H9 (cell line): ENCODE measurements at regions not wholly inside any gene's neighbourhood (a gene's known extent, or its start where the extent isn't known, plus 50 kb on each side); places are given as distances from the start of the nearest gene placed in this dataset.

Experiments used
- DNase-seq: peaks from one replicate; pipeline ENCODE4 v3.0.0-alpha.2; 2017
- H2AFZ ChIP-seq: one replicate; pipeline ENCODE4 v1.6.1; 2013; ENCODE audit warnings: mild to moderate bottlenecking, low read length, control low read depth, moderate library complexity
- H2AK5ac ChIP-seq: 2 replicates; pipeline ENCODE4 v1.6.1; 2013; ENCODE audit warnings: low read length, control low read depth, mixed read lengths; ENCODE audit not compliant: insufficient read length
- H2BK120ac ChIP-seq: one replicate; pipeline ENCODE4 v1.6.1; 2013; ENCODE audit warnings: low read depth, mild to moderate bottlenecking, low read length, control low read depth, inconsistent platforms; ENCODE audit not compliant: poor library complexity, severe bottlenecking
- H2BK12ac ChIP-seq: 2 replicates; pipeline ENCODE4 v1.6.1; 2013; ENCODE audit warnings: low read length, control low read depth, mixed read lengths, low read depth; ENCODE audit not compliant: insufficient read length
- H2BK15ac ChIP-seq: 2 replicates; pipeline ENCODE4 v1.6.1; 2013; ENCODE audit warnings: low read depth, low read length, control low read depth
- H2BK20ac ChIP-seq: one replicate; pipeline ENCODE4 v1.6.1; 2013; ENCODE audit warnings: low read depth, mild to moderate bottlenecking, low read length, control low read depth, inconsistent platforms; ENCODE audit not compliant: poor library complexity, severe bottlenecking
- H2BK5ac ChIP-seq: 2 replicates; pipeline ENCODE4 v1.6.1; 2013; ENCODE audit warnings: low read length, control low read depth, mixed read lengths; ENCODE audit not compliant: insufficient read length
- H3K14ac ChIP-seq: 2 replicates; pipeline ENCODE4 v1.6.1; 2013; ENCODE audit warnings: low read length, control low read depth; ENCODE audit not compliant: insufficient read depth
- H3K18ac ChIP-seq: 2 replicates; pipeline ENCODE4 v1.6.1; 2013; ENCODE audit warnings: low read depth, mild to moderate bottlenecking, mixed read lengths, low read length, control low read depth; ENCODE audit not compliant: insufficient read length
- H3K23ac ChIP-seq: 2 replicates; pipeline ENCODE4 v1.6.1; 2013; ENCODE audit warnings: low read length, control low read depth, mixed read lengths, low read depth; ENCODE audit not compliant: insufficient read length
- H3K23me2 ChIP-seq: 2 replicates; pipeline ENCODE4 v1.6.1; 2013; ENCODE audit warnings: low read depth, mild to moderate bottlenecking, mixed read lengths, low read length, control low read depth; ENCODE audit not compliant: insufficient read length, poor library complexity, severe bottlenecking
- H3K27ac ChIP-seq: 2 replicates; pipeline ENCODE4 v1.5.1; 2013; ENCODE audit warnings: low read length, control low read depth, mixed read lengths, low read depth; ENCODE audit not compliant: insufficient read length
- H3K27me3 ChIP-seq: 2 replicates; pipeline ENCODE4 v1.6.1; 2013; ENCODE audit warnings: low read length, control low read depth, inconsistent platforms; ENCODE audit not compliant: insufficient read depth
- H3K4ac ChIP-seq: 2 replicates; pipeline ENCODE4 v1.6.1; 2013; ENCODE audit warnings: low read depth, mild to moderate bottlenecking, control low read depth, inconsistent platforms, low read length, moderate library complexity
- H3K4me1 ChIP-seq: 2 replicates; pipeline ENCODE4 v1.6.1; 2013; ENCODE audit warnings: low read length, control low read depth, inconsistent platforms; ENCODE audit not compliant: insufficient read depth
- H3K4me2 ChIP-seq: 2 replicates; pipeline ENCODE4 v1.6.1; 2013; ENCODE audit warnings: low read length, control low read depth, mixed read lengths; ENCODE audit not compliant: insufficient read length, insufficient read depth
- H3K56ac ChIP-seq: 2 replicates; pipeline ENCODE4 v1.6.1; 2013; ENCODE audit warnings: low read depth, mild to moderate bottlenecking, mixed read lengths, low read length, control low read depth; ENCODE audit not compliant: insufficient read length
- H3K79me1 ChIP-seq: 2 replicates; pipeline ENCODE4 v1.6.1; 2013; ENCODE audit warnings: low read depth, mild to moderate bottlenecking, moderate library complexity, low read length, control low read depth, inconsistent platforms; ENCODE audit not compliant: insufficient read depth, poor library complexity, severe bottlenecking
- H3K79me2 ChIP-seq: 2 replicates; pipeline ENCODE4 v1.6.1; 2013; ENCODE audit warnings: low read length, control low read depth, inconsistent platforms; ENCODE audit not compliant: insufficient read depth
- H3K9ac ChIP-seq: 2 replicates; pipeline ENCODE4 v1.6.1; 2013; ENCODE audit warnings: low read length, control low read depth, mixed read lengths; ENCODE audit not compliant: insufficient read length; ENCODE audit errors: extremely low read depth
- H3K9me3 ChIP-seq: one replicate; pipeline ENCODE4 v1.6.1; 2013; ENCODE audit warnings: low read depth, low read length, inconsistent platforms; ENCODE audit not compliant: control insufficient read depth
- H3T11ph ChIP-seq: one replicate; pipeline ENCODE4 v1.6.1; 2013; ENCODE audit warnings: mild to moderate bottlenecking, low read length, control low read depth, inconsistent platforms
- H4K20me1 ChIP-seq: one replicate; pipeline ENCODE4 v1.6.1; 2013; ENCODE audit not compliant: control insufficient read depth, insufficient read length, insufficient read depth
- H4K5ac ChIP-seq: 2 replicates; pipeline ENCODE4 v1.6.1; 2013; ENCODE audit warnings: low read depth, mild to moderate bottlenecking, mixed read lengths, low read length, control low read depth; ENCODE audit not compliant: insufficient read length
- H4K8ac ChIP-seq: replicated peaks from 2 replicates; pipeline ENCODE4 v1.6.1; 2013; ENCODE audit warnings: low read length, control low read depth, mixed read lengths, low read depth; ENCODE audit not compliant: insufficient read length
- H4K91ac ChIP-seq: 2 replicates; pipeline ENCODE4 v1.6.1; 2013; ENCODE audit warnings: low read depth, mild to moderate bottlenecking, moderate library complexity, mixed read lengths, low read length, control low read depth; ENCODE audit not compliant: insufficient read length
- H3K27ac Mint-ChIP-seq, 3 experiments: 2 replicates in 2 of 3; 3 replicates in 1 of 3; pipeline ENCODE4 v1.8.0; 2020 to 2021; ENCODE audit warnings: mixed read lengths in 3 of 3, mild to moderate bottlenecking in 1 of 3, moderate library complexity in 1 of 3
- H3K27me3 Mint-ChIP-seq: 2 replicates; pipeline ENCODE4 v1.8.0; 2021; ENCODE audit warnings: low read depth, mild to moderate bottlenecking, moderate library complexity, mixed read lengths
- H3K36me3 Mint-ChIP-seq, 3 experiments: 2 replicates in 2 of 3; 3 replicates in 1 of 3; pipeline ENCODE4 v1.8.0; 2020 to 2021; ENCODE audit warnings: low read depth in 3 of 3, mixed read lengths in 3 of 3; ENCODE audit not compliant: insufficient read depth in 1 of 3
- H3K4me1 Mint-ChIP-seq, 2 experiments: 2 replicates each; pipeline ENCODE4 v1.8.0; 2020; ENCODE audit warnings: mixed read lengths in 2 of 2
- H3K4me3 Mint-ChIP-seq, 2 experiments: 2 replicates in 1 of 2; 3 replicates in 1 of 2; pipeline ENCODE4 v1.8.0; 2020 to 2021; ENCODE audit warnings: mild to moderate bottlenecking in 2 of 2, mixed read lengths in 2 of 2, moderate library complexity in 1 of 2
- H3K9me3 Mint-ChIP-seq, 2 experiments: 2 replicates in 1 of 2; 3 replicates in 1 of 2; pipeline ENCODE4 v1.8.0; 2020; ENCODE audit warnings: mild to moderate bottlenecking in 2 of 2, mixed read lengths in 2 of 2, moderate library complexity in 1 of 2
- WGBS: extraction: QIAGEN DNeasy Blood & Tissue Kit; methylation state at CpG from one replicate; pipeline ENCODE4 v1.1.7; 2013; ENCODE audit warnings: missing lambda C conversion rate, low lambda C conversion rate, mixed read lengths; ENCODE audit not compliant: insufficient read length; ENCODE audit errors: extremely low coverage; 5-methylcytosine and 5-hydroxymethylcytosine counted together
- TF ChIP-seq, protein P1 (sequence below): fragments of 200-600 bp; sonication (generic); conservative IDR thresholded peaks from 3 replicates; pipeline ENCODE4 v1.8.0; 2021; ENCODE audit warnings: antibody characterized with exemption, mild to moderate bottlenecking

GRCh38 chr2:199207011-199207410 is 250.7 kb downstream of the SATB2 start:
- Histone ChIP-seq H3K14ac (no peak overlapping the region), H2BK15ac (no peak overlapping the region), H3K23me2 (no peaks in the 10 kb centered on the region), H3K27me3 (no peaks in the 10 kb centered on the region), H4K20me1 (no peaks in the 10 kb centered on the region), H2AK5ac (no peak overlapping the region), H4K5ac (no peak overlapping the region), H2BK120ac (no peak overlapping the region), H4K91ac (no peak overlapping the region), H3T11ph (no peak overlapping the region), H2BK5ac (no peak overlapping the region), H2BK12ac (no peak overlapping the region), H3K27ac (no peak overlapping the region), H3K56ac (no peak overlapping the region), H3K18ac (no peak overlapping the region), H3K4ac (no peak overlapping the region), H3K79me2 (no peaks in the 10 kb centered on the region), H3K23ac (no peak overlapping the region), H3K79me1 (no peaks in the 10 kb centered on the region), H3K9me3 (no peaks in the 10 kb centered on the region), H3K9ac (no peak overlapping the region), H2BK20ac (no peak overlapping the region), H2AFZ (no peak overlapping the region), H4K8ac (no peak overlapping the region), H3K4me2 (no peak overlapping the region), H3K4me1 (no peaks in the 10 kb centered on the region)
- TF ChIP-seq, protein P1, sequence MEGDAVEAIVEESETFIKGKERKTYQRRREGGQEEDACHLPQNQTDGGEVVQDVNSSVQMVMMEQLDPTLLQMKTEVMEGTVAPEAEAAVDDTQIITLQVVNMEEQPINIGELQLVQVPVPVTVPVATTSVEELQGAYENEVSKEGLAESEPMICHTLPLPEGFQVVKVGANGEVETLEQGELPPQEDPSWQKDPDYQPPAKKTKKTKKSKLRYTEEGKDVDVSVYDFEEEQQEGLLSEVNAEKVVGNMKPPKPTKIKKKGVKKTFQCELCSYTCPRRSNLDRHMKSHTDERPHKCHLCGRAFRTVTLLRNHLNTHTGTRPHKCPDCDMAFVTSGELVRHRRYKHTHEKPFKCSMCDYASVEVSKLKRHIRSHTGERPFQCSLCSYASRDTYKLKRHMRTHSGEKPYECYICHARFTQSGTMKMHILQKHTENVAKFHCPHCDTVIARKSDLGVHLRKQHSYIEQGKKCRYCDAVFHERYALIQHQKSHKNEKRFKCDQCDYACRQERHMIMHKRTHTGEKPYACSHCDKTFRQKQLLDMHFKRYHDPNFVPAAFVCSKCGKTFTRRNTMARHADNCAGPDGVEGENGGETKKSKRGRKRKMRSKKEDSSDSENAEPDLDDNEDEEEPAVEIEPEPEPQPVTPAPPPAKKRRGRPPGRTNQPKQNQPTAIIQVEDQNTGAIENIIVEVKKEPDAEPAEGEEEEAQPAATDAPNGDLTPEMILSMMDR: no peak
- Mint-ChIP-seq H3K27ac (no peak overlapping the region), H3K4me1 (peaks cover 5 to 10% of the 10 kb centered on the region in 2 experiments), H3K4me3 (no peak overlapping the region), H3K27me3 (no peaks in the 10 kb centered on the region), H3K36me3 (peaks cover 0 to 3% (median 0%) of the 10 kb centered on the region in 3 experiments; a peak in 3 of 7 replicates), H3K9me3 (peaks cover 2 to 6% of the 10 kb centered on the region in 2 experiments; a peak in 4 of 5 replicates)
- WGBS: no CpG with 5 or more reads among the region's 2 CpGs
- DNase-seq: no peak
